CD4-positive, alpha-beta T cell (primary cell): ENCODE measurements at regions not wholly inside any gene's neighbourhood (a gene's known extent, or its start where the extent isn't known, plus 50 kb on each side); places are given as distances from the start of the nearest gene placed in this dataset.

Source experiments
- ATAC-seq: fragments of 200-7000 bp; cut with Tn5 transposase; one replicate; pipeline ENCODE4 v1.10.0; 2022; ENCODE audit warnings: mild to moderate bottlenecking; ENCODE audit not compliant: poor library complexity
- CTCF ChIA-PET: fragments of 350-600 bp; sonication (Branson Sonifier 250); formaldehyde crosslinking; loops from one replicate; lab custom pipeline; 2021; ENCODE audit warnings: antibody characterized with exemption, inconsistent platforms; lab: Charles Lee
- POLR2A ChIA-PET: fragments of 350-600 bp; sonication (Branson Sonifier 250); formaldehyde crosslinking; loops from one replicate; lab custom pipeline; 2021; ENCODE audit warnings: antibody characterized with exemption, inconsistent platforms; lab: Charles Lee
- DNase-seq, 14 experiments: peaks; one replicate each; pipeline ENCODE4 v3.0.0-alpha.2; 2013 to 2020; ENCODE audit warnings: mixed read lengths in 2 of 14
- H3K27ac ChIP-seq, 2 donors: one replicate each; pipeline versions ENCODE4 v1.5.1 to v1.7.0; 2013; ENCODE audit warnings: low read length in 2 of 2, low read depth in 1 of 2, mild to moderate bottlenecking in 1 of 2
- H3K27me3 ChIP-seq, 2 experiments: 1 replicate in 1 of 2; 2 replicates in 1 of 2; pipeline versions ENCODE4 v1.6.1 to v1.7.0; 2013; ENCODE audit warnings: low read length in 2 of 2, control low read depth in 1 of 2, mild to moderate bottlenecking in 1 of 2, moderate library complexity in 1 of 2; ENCODE audit not compliant: insufficient read depth in 2 of 2, control insufficient read depth in 1 of 2
- H3K36me3 ChIP-seq: one replicate; pipeline ENCODE4 v1.6.1; 2013; ENCODE audit warnings: low read length, control low read depth; ENCODE audit not compliant: insufficient read depth
- H3K4me1 ChIP-seq: one replicate; pipeline ENCODE4 v1.6.1; 2013; ENCODE audit warnings: low read length, control low read depth; ENCODE audit not compliant: insufficient read depth
- H3K4me3 ChIP-seq: one replicate; pipeline ENCODE4 v1.5.1; 2013; ENCODE audit warnings: mild to moderate bottlenecking, low read length, moderate library complexity
- H3K9me3 ChIP-seq, 2 experiments: 1 replicate in 1 of 2; 2 replicates in 1 of 2; pipeline versions ENCODE4 v1.6.1 to v1.7.0; 2013; ENCODE audit warnings: low read length in 2 of 2, mild to moderate bottlenecking in 2 of 2, control low read depth in 1 of 2, moderate library complexity in 1 of 2; ENCODE audit not compliant: control insufficient read depth in 1 of 2, insufficient read depth in 1 of 2
- H3K27ac Mint-ChIP-seq: one replicate; pipeline ENCODE4 v1.8.0; 2020; ENCODE audit warnings: mixed read lengths
- H3K27me3 Mint-ChIP-seq: one replicate; pipeline ENCODE4 v1.8.0; 2021; ENCODE audit warnings: mixed read lengths
- H3K36me3 Mint-ChIP-seq: one replicate; pipeline ENCODE4 v1.8.0; 2021; ENCODE audit warnings: low read depth, mixed read lengths
- H3K4me1 Mint-ChIP-seq: one replicate; pipeline ENCODE4 v1.8.0; 2021; ENCODE audit warnings: low read depth, mixed read lengths
- H3K4me3 Mint-ChIP-seq: one replicate; pipeline ENCODE4 v1.8.0; 2020; ENCODE audit warnings: mild to moderate bottlenecking, mixed read lengths
- H3K9me3 Mint-ChIP-seq: one replicate; pipeline ENCODE4 v1.8.0; 2020; ENCODE audit warnings: mixed read lengths
- CTCF ChIP-seq: fragments of 200-600 bp; IDR thresholded peaks from one replicate; pipeline ENCODE4 v1.8.0; 2022; ENCODE audit warnings: antibody characterized with exemption, mild to moderate bottlenecking
- intact Hi-C, 2 experiments: fragments of 100-400 bp; cut with DNase I in 1 of 2; cut with micrococcal nuclease in 1 of 2; formaldehyde crosslinking; loops; one replicate each; pipeline versions ENCODE4 v1.15.1 to v1.9.0; 2023 to 2025; cut with DNase I, micrococcal nuclease

GRCh38 chr4:127188847-127189246, 443.9 kb upstream of the INTU start:
- H3K9me3 Mint-ChIP-seq, result peaks cover 3% of the 10 kb centered on the region
- no peaks in the 10 kb centered on the region for H3K27me3 Mint-ChIP-seq
- TF ChIP-seq CTCF, result no peak
- H3K9me3 ChIP-seq, result peaks cover 0 to 4% of the 10 kb centered on the region in 2 experiments
- no peaks in the 10 kb centered on the region for H3K4me1 ChIP-seq
- H3K4me3 Mint-ChIP-seq, result no peak overlapping the region
- H3K4me3 ChIP-seq, result no peak overlapping the region
- H3K27me3 ChIP-seq, result no peaks in the 10 kb centered on the region
- intact Hi-C loops, result no loop called here
- ChIA-PET CTCF (no interaction called here), POLR2A (no interaction called here)
- no peak overlapping the region for H3K27ac ChIP-seq
- H3K4me1 Mint-ChIP-seq, result no peaks in the 10 kb centered on the region
- ATAC-seq (no peak), DNase-seq (no peak)
- no peaks in the 10 kb centered on the region for H3K36me3 Mint-ChIP-seq
- no peaks in the 10 kb centered on the region for H3K36me3 ChIP-seq
- H3K27ac Mint-ChIP-seq, result no peak overlapping the region

GRCh38 chr4:127194281-127194680, 438.5 kb upstream of the INTU start:
- DNase-seq, result no peak
- Mint-ChIP-seq H3K4me3 (no peak overlapping the region), H3K27ac (no peak overlapping the region), H3K4me1 (no peaks in the 10 kb centered on the region), H3K27me3 (no peaks in the 10 kb centered on the region), H3K36me3 (no peaks in the 10 kb centered on the region), H3K9me3 (peaks cover 8% of the 10 kb centered on the region)
- Histone ChIP-seq H3K4me3 (no peak overlapping the region), H3K9me3 (peaks cover 0 to 8% of the 10 kb centered on the region in 2 experiments), H3K27ac (no peak overlapping the region), H3K36me3 (no peaks in the 10 kb centered on the region), H3K4me1 (no peaks in the 10 kb centered on the region), H3K27me3 (no peaks in the 10 kb centered on the region)
- POLR2A ChIA-PET, result no interaction called here
- CTCF ChIA-PET, result no interaction called here
- no peak for ATAC-seq
- intact Hi-C loops, result no loop called here
- TF ChIP-seq CTCF, result no peak

GRCh38 chr4:127196655-127197352, 436.0 kb upstream of the INTU start:
- Histone ChIP-seq H3K9me3 (peaks cover 0 to 8% of the 10 kb centered on the region in 2 experiments), H3K27me3 (no peaks in the 10 kb centered on the region), H3K4me3 (no peak overlapping the region), H3K4me1 (no peaks in the 10 kb centered on the region), H3K27ac (no peak overlapping the region), H3K36me3 (no peaks in the 10 kb centered on the region)
- no peak for TF ChIP-seq CTCF
- DNase-seq, result no peak
- intact Hi-C loops, result no loop called here
- H3K36me3 Mint-ChIP-seq, result no peaks in the 10 kb centered on the region
- no peaks in the 10 kb centered on the region for H3K27me3 Mint-ChIP-seq
- peaks cover 9% of the 10 kb centered on the region for H3K9me3 Mint-ChIP-seq
- H3K4me3 Mint-ChIP-seq, result no peak overlapping the region
- CTCF ChIA-PET, result no interaction called here
- POLR2A ChIA-PET, result no interaction called here
- H3K4me1 Mint-ChIP-seq, result no peaks in the 10 kb centered on the region
- ATAC-seq, result no peak
- no peak overlapping the region for H3K27ac Mint-ChIP-seq
